ENCODE measurements at regions not wholly inside any gene's neighbourhood (a gene's known extent, or its start where the extent isn't known, plus 50 kb on each side); places are given as distances from the start of the nearest gene placed in this dataset.

DNA sequence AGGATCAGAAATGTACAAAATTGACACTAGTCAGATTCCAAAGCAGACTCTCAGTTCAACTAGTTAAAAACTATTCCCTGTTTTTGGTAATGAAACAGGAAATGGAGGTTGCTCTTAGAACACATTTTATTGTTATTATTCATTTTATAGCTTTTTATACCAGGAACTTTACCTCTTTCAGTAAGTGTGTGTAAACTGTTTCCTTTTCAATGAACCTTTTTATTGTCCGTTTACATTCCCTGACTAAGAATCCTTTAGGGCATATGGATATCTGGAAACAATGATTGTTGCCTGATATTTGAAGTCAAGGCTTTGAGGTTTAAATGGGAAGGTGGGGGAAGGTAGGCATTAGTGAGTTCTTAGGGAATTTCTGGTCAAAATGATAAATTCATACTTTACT lies 1511.4 kb downstream of the ADGRL3 start:
- intact Hi-C loops (cut with micrococcal nuclease; ENCODE audit: unreplicated experiment) (no loop called here), in situ Hi-C loops (cut with HindIII; ENCODE audit: extremely low pct_ligation_motif_present, low pct_unique_long_range_greater_than_20kb) (no loop called here)
- H2AFZ ChIP-seq (ENCODE audit: low read length), result no peak overlapping the region
- no peaks in the 10 kb centered on the region for H3K9me3 ChIP-seq (ENCODE audit: low read length)
- no peaks in the 10 kb centered on the region for H3K79me2 ChIP-seq (ENCODE audit: insufficient read depth, low read length)
- H3K4me2 ChIP-seq (ENCODE audit: low read depth, low read length), result no peak overlapping the region
- no peaks in the 10 kb centered on the region for H4K20me1 ChIP-seq (ENCODE audit: insufficient read depth, low read length)
- ATAC-seq, result no peak
- BruUV-seq (replicated peaks), result no TSS peak
- no peak overlapping the region for H3K4me3 ChIP-seq (replicated peaks in 1 of 3; ENCODE audit: insufficient read depth in 1 of 3, low read depth in 2 of 3, low read length in 3 of 3)
- no peak overlapping the region for H3K27ac ChIP-seq (ENCODE audit: extremely low read length, insufficient read depth, low read length)
- no peak overlapping the region for H3K9ac ChIP-seq (ENCODE audit: insufficient read depth, low read depth, low read length)
- ChIA-PET CTCF (ENCODE audit: low intra/inter-chr PET ratio, low total read pairs) (no interaction called here), POLR2A (no interaction called here)
- WGBS (ENCODE audit: low lambda C conversion rate), result 0% methylated on average over 1 of the region's 1 CpG
- no peaks in the 10 kb centered on the region for H3K4me1 ChIP-seq (ENCODE audit: insufficient read depth, low read length)
- no peaks in the 10 kb centered on the region; a peak in 1 of 5 replicates for H3K27me3 ChIP-seq (ENCODE audit: control insufficient read depth in 1 of 2, insufficient read depth in 2 of 2, low read length in 2 of 2)
- no peak for DNase-seq (ENCODE audit: low spot score)
- FAIRE-seq, result no peak
- no peaks in the 10 kb centered on the region for H3K36me3 ChIP-seq (replicated peaks in 1 of 2; ENCODE audit: control insufficient read depth in 1 of 2, insufficient read depth in 2 of 2, low read length in 2 of 2)
- TF ChIP-seq SPEN (CRISPR knock-in tag; IDR thresholded peaks at IDR 0.05; ENCODE audit: low read depth) (no peak), ATM (IDR thresholded peaks at IDR 0.05; ENCODE audit: borderline replicate concordance) (no peak), KLF11 (CRISPR knock-in tag; IDR thresholded peaks at IDR 0.05) (no peak), MTF1 (CRISPR knock-in tag; IDR thresholded peaks at IDR 0.05) (no peak), NBN (conservative IDR thresholded peaks at IDR 0.05) (no peak), TEAD2 (CRISPR knock-in tag; IDR thresholded peaks at IDR 0.05) (no peak), PHB2 (IDR thresholded peaks at IDR 0.05; ENCODE audit: partially characterized antibody) (no peak)
- TF ChIP-seq, protein P1, sequence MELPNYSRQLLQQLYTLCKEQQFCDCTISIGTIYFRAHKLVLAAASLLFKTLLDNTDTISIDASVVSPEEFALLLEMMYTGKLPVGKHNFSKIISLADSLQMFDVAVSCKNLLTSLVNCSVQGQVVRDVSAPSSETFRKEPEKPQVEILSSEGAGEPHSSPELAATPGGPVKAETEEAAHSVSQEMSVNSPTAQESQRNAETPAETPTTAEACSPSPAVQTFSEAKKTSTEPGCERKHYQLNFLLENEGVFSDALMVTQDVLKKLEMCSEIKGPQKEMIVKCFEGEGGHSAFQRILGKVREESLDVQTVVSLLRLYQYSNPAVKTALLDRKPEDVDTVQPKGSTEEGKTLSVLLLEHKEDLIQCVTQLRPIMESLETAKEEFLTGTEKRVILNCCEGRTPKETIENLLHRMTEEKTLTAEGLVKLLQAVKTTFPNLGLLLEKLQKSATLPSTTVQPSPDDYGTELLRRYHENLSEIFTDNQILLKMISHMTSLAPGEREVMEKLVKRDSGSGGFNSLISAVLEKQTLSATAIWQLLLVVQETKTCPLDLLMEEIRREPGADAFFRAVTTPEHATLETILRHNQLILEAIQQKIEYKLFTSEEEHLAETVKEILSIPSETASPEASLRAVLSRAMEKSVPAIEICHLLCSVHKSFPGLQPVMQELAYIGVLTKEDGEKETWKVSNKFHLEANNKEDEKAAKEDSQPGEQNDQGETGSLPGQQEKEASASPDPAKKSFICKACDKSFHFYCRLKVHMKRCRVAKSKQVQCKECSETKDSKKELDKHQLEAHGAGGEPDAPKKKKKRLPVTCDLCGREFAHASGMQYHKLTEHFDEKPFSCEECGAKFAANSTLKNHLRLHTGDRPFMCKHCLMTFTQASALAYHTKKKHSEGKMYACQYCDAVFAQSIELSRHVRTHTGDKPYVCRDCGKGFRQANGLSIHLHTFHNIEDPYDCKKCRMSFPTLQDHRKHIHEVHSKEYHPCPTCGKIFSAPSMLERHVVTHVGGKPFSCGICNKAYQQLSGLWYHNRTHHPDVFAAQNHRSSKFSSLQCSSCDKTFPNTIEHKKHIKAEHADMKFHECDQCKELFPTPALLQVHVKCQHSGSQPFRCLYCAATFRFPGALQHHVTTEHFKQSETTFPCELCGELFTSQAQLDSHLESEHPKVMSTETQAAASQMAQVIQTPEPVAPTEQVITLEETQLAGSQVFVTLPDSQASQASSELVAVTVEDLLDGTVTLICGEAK (IDR thresholded peaks at IDR 0.05), result no peak
- TF ChIP-seq, protein P1 (CRISPR knock-in tag; IDR thresholded peaks at IDR 0.05), result no peak
- TF ChIP-seq, protein P2, sequence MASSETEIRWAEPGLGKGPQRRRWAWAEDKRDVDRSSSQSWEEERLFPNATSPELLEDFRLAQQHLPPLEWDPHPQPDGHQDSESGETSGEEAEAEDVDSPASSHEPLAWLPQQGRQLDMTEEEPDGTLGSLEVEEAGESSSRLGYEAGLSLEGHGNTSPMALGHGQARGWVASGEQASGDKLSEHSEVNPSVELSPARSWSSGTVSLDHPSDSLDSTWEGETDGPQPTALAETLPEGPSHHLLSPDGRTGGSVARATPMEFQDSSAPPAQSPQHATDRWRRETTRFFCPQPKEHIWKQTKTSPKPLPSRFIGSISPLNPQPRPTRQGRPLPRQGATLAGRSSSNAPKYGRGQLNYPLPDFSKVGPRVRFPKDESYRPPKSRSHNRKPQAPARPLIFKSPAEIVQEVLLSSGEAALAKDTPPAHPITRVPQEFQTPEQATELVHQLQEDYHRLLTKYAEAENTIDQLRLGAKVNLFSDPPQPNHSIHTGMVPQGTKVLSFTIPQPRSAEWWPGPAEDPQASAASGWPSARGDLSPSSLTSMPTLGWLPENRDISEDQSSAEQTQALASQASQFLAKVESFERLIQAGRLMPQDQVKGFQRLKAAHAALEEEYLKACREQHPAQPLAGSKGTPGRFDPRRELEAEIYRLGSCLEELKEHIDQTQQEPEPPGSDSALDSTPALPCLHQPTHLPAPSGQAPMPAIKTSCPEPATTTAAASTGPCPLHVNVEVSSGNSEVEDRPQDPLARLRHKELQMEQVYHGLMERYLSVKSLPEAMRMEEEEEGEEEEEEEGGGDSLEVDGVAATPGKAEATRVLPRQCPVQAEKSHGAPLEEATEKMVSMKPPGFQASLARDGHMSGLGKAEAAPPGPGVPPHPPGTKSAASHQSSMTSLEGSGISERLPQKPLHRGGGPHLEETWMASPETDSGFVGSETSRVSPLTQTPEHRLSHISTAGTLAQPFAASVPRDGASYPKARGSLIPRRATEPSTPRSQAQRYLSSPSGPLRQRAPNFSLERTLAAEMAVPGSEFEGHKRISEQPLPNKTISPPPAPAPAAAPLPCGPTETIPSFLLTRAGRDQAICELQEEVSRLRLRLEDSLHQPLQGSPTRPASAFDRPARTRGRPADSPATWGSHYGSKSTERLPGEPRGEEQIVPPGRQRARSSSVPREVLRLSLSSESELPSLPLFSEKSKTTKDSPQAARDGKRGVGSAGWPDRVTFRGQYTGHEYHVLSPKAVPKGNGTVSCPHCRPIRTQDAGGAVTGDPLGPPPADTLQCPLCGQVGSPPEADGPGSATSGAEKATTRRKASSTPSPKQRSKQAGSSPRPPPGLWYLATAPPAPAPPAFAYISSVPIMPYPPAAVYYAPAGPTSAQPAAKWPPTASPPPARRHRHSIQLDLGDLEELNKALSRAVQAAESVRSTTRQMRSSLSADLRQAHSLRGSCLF (CRISPR knock-in tag; IDR thresholded peaks at IDR 0.05; ENCODE audit: borderline replicate concordance), result no peak
- TF ChIP-seq, protein P3, sequence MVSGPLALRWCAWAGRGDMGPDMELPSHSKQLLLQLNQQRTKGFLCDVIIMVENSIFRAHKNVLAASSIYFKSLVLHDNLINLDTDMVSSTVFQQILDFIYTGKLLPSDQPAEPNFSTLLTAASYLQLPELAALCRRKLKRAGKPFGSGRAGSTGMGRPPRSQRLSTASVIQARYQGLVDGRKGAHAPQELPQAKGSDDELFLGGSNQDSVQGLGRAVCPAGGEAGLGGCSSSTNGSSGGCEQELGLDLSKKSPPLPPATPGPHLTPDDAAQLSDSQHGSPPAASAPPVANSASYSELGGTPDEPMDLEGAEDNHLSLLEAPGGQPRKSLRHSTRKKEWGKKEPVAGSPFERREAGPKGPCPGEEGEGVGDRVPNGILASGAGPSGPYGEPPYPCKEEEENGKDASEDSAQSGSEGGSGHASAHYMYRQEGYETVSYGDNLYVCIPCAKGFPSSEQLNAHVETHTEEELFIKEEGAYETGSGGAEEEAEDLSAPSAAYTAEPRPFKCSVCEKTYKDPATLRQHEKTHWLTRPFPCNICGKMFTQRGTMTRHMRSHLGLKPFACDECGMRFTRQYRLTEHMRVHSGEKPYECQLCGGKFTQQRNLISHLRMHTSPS (CRISPR knock-in tag; IDR thresholded peaks at IDR 0.05; ENCODE audit: low read depth), result no peak

All from HepG2 (cell line).